WERI-Rb-1 (cell line): ENCODE measurements at regions not wholly inside any gene's neighbourhood (a gene's known extent, or its start where the extent isn't known, plus 50 kb on each side); places are given as distances from the start of the nearest gene placed in this dataset.
"Not testable (repeated sequence)": the region's sequence is repeated elsewhere in the genome, so short reads cannot be mapped to it uniquely, and the experiment has no call there.

ENCODE experiments used
- DNase-seq: peaks from one replicate; pipeline ENCODE4 v3.0.0-alpha.2; 2020
- H3K27ac ChIP-seq: fragments of 250-450 bp; sonication (Bioruptor Pico); 2 replicates; pipeline ENCODE4 v1.5.1; 2020; ENCODE audit warnings: mild to moderate bottlenecking, moderate library complexity
- H3K27me3 ChIP-seq: fragments of 250-450 bp; sonication (Bioruptor Pico); 2 replicates; pipeline ENCODE4 v1.5.1; 2021; ENCODE audit warnings: mild to moderate bottlenecking, low read depth, moderate library complexity; ENCODE audit not compliant: insufficient read depth, severe bottlenecking
- H3K36me3 ChIP-seq: fragments of 250-450 bp; sonication (Bioruptor Pico); 2 replicates; pipeline ENCODE4 v1.5.1; 2020; ENCODE audit warnings: mild to moderate bottlenecking, moderate library complexity
- H3K4me3 ChIP-seq: 2 replicates; pipeline ENCODE4 v1.5.1; 2011; ENCODE audit warnings: low read depth, mild to moderate bottlenecking, control low read depth, low read length
- H3K9me3 ChIP-seq: fragments of 250-450 bp; sonication (Bioruptor Pico); 2 replicates; pipeline ENCODE4 v1.5.1; 2021; ENCODE audit warnings: mild to moderate bottlenecking, moderate library complexity; ENCODE audit not compliant: severe bottlenecking
- TF ChIP-seq, protein P1 (sequence below): IDR thresholded peaks from 2 replicates; pipeline ENCODE4 v1.5.1; 2011; ENCODE audit warnings: low read depth, mild to moderate bottlenecking, control low read depth, inconsistent platforms, low read length

DNA sequence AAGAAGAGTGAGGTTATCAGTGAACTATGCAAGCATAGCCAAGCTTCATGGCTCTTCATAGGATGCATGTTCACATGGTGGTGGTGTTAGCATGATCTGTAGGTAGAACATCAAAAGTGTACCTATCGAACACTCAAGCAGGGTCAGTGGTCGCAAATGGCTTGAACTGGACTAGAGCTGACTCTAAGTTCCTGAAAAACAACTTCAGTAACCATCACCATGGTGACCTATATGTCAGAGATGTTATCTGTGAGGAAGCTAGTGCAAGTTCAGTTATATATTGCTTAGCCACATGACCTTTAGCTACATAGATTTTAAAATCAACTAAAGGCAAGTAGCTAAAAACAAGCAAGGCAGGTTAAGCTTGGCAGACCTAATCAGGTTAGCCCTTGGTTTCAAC is 163.1 kb upstream of the AGR3 start:
- H3K4me3 ChIP-seq: no peak overlapping the region
- H3K27me3 ChIP-seq: no peaks in the 10 kb centered on the region
- TF ChIP-seq, protein P1, sequence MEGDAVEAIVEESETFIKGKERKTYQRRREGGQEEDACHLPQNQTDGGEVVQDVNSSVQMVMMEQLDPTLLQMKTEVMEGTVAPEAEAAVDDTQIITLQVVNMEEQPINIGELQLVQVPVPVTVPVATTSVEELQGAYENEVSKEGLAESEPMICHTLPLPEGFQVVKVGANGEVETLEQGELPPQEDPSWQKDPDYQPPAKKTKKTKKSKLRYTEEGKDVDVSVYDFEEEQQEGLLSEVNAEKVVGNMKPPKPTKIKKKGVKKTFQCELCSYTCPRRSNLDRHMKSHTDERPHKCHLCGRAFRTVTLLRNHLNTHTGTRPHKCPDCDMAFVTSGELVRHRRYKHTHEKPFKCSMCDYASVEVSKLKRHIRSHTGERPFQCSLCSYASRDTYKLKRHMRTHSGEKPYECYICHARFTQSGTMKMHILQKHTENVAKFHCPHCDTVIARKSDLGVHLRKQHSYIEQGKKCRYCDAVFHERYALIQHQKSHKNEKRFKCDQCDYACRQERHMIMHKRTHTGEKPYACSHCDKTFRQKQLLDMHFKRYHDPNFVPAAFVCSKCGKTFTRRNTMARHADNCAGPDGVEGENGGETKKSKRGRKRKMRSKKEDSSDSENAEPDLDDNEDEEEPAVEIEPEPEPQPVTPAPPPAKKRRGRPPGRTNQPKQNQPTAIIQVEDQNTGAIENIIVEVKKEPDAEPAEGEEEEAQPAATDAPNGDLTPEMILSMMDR: no peak
- no peaks in the 10 kb centered on the region for H3K9me3 ChIP-seq
- H3K27ac ChIP-seq: no peak overlapping the region
- no peaks in the 10 kb centered on the region for H3K36me3 ChIP-seq
- DNase-seq: no peak

DNA sequence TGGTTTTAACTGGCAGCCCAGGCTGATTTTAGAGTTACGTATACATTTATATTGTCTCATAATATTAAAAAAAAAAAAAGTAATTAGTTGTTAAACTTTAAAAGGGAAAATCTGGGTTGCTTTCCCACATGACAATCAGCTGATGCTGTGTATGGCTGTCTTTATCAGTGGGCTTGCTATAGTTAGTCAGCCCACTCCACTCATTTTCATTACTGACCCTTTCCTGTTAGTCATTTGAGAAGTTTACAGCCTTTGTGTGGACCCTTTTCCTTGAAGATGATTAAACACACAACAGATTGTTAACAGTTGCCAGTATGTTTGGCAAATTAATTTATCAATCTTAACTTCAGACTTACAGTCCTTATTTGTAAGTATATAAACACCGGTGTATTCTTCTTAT is 164.5 kb upstream of the AGR3 start:
- no peaks in the 10 kb centered on the region for H3K36me3 ChIP-seq
- DNase-seq: no peak
- H3K27ac ChIP-seq: no peak overlapping the region
- H3K27me3 ChIP-seq: no peaks in the 10 kb centered on the region
- no peaks in the 10 kb centered on the region for H3K9me3 ChIP-seq
- TF ChIP-seq, protein P1: no peak
- H3K4me3 ChIP-seq: no peak overlapping the region

DNA sequence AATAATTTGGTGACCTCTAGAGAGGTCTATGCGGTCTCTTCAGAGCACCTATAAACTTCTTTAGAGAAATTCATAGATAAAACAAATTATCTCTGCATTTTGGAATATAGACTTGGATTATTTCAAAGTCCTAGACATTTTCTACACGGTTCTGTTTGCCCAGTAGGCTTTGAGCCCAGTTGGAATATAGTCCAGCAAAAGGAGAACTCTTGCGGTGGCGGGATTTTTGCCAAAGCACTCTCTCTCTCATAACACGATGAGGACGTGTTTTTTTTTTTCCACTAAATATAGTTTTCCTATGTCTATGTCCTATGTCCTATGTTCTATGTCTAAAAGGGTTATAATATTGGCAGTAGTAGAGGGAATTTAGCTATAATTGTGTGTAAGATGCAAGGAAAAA is 164.9 kb upstream of the AGR3 start:
- Histone ChIP-seq H3K4me3 (no peak overlapping the region), H3K36me3 (no peaks in the 10 kb centered on the region), H3K27me3 (no peaks in the 10 kb centered on the region), H3K9me3 (no peaks in the 10 kb centered on the region), H3K27ac (no peak overlapping the region)
- no peak for DNase-seq
- TF ChIP-seq, protein P1: no peak

DNA sequence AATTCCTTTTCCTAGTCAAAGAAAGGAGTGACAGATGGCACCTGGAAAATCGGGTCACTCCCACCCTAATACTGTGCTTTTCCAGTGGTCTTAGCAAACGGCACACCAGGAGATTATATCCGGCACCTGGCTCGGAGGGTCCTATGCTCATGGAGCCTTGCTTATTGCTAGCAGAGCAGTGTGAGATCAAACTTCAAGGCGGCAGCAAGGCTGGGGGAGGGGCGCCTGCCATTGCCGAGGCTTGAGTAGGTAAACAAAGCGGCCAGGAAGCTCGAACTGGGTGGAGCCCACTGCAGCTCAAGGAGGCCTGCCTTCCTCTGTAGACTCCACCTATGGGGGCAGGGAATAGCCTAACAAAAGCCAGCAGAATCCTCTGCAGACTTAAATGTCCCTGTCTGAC is 171.4 kb upstream of the AGR3 start:
- not testable (repeated sequence) for DNase-seq, H3K27me3 ChIP-seq, H3K36me3 ChIP-seq, H3K27ac ChIP-seq, H3K9me3 ChIP-seq, H3K4me3 ChIP-seq

DNA sequence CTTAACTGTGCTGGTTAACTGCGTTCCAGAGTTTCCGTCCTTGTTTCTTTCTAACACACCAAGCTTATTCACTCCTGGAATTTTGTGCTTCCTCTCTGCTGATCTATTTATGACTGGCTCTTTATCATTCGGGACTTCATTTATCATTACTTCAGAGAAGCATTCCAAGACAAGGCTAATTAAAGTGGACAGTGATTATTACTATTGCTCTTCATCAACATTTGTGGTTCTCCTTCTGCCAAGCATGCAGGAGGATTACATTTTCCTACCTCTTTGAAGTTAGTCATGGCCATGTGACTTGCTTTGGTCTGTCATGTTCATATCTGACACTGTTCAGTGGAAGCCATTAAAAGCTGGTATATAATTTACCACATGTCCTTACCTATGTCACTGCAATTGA is 172.4 kb upstream of the AGR3 start:
- DNase-seq: no peak

DNA sequence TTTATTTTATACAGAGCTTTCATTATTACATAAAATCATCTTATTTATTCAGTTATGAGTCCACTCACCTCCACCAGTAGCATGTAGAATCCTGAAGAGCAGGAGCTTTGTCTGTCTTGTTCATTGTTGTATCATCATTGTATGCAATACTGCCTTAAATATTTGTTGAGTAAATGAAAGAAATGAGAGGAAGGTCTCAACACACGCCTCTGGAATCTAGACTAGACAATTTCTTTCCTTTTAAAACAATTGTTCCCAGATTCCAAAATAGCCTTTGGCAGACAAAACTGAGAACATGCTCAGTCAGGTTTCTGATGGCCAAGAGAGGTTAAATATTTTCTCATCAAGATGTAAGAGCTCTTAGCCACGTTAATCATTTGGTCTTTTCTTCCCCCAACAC is 173.1 kb upstream of the AGR3 start:
- Histone ChIP-seq H3K36me3 (no peaks in the 10 kb centered on the region), H3K9me3 (no peaks in the 10 kb centered on the region), H3K27ac (no peak overlapping the region), H3K4me3 (no peak overlapping the region), H3K27me3 (no peaks in the 10 kb centered on the region)
- no peak for DNase-seq
- TF ChIP-seq, protein P1: no peak

More for the DNA sequence above, 172.4 kb upstream of the AGR3 start:
- no peaks in the 10 kb centered on the region for H3K9me3 ChIP-seq
- H3K4me3 ChIP-seq: no peak overlapping the region
- TF ChIP-seq, protein P1: no peak
- H3K27ac ChIP-seq: no peak overlapping the region
- no peaks in the 10 kb centered on the region for H3K27me3 ChIP-seq
- H3K36me3 ChIP-seq: no peaks in the 10 kb centered on the region
